HUES48 (cell line): ENCODE measurements at regions not wholly inside any gene's neighbourhood (a gene's known extent, or its start where the extent isn't known, plus 50 kb on each side); places are given as distances from the start of the nearest gene placed in this dataset.

Experiments used
- H3K27ac ChIP-seq: one replicate; pipeline ENCODE4 v1.7.0; 2013; ENCODE audit warnings: low read depth, low read length, inconsistent platforms
- H3K27me3 ChIP-seq: 2 replicates; pipeline ENCODE4 v1.6.1; 2013; ENCODE audit warnings: mild to moderate bottlenecking, low read length; ENCODE audit not compliant: control insufficient read depth, insufficient read depth
- H3K36me3 ChIP-seq: 2 replicates; pipeline ENCODE4 v1.6.1; 2013; ENCODE audit warnings: low read length; ENCODE audit not compliant: control insufficient read depth, insufficient read depth
- H3K4me1 ChIP-seq: 2 replicates; pipeline ENCODE4 v1.6.1; 2013; ENCODE audit warnings: mild to moderate bottlenecking, low read length; ENCODE audit not compliant: control insufficient read depth, insufficient read depth
- H3K4me3 ChIP-seq: 2 replicates; pipeline ENCODE4 v1.5.1; 2013; ENCODE audit warnings: mild to moderate bottlenecking, low read depth, low read length
- H3K9ac ChIP-seq: 2 replicates; pipeline ENCODE4 v1.6.1; 2013; ENCODE audit warnings: mild to moderate bottlenecking, low read depth, low read length, moderate library complexity
- H3K9me3 ChIP-seq: 2 replicates; pipeline ENCODE4 v1.6.1; 2013; ENCODE audit warnings: low read length; ENCODE audit not compliant: control insufficient read depth, insufficient read depth

DNA sequence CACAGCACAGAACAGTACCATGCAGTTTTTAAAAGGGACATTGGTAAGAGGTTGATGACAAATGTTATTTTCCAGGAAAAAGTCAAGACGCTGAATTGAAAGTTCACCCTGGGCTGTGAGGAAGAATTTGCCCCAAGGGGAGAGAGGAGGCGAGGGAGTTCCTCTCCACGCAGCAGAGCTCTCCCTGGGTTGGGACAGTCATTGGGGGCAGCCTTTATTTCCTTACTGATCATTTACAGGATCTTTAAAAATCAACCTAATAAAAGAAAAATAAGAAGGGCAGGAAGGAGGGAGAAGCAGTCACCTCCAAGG, 49.9 kb upstream of the WNT7B start:
- H3K27me3 ChIP-seq = peaks cover 42% of the 10 kb centered on the region
- peak overlapping the region; percentile 57 for H3K4me3 ChIP-seq
- H3K36me3 ChIP-seq = no peaks in the 10 kb centered on the region
- no peak overlapping the region for H3K27ac ChIP-seq
- H3K9me3 ChIP-seq = no peaks in the 10 kb centered on the region
- peaks cover 3% of the 10 kb centered on the region; the same call in 1 of the 2 replicates for H3K4me1 ChIP-seq
- H3K9ac ChIP-seq = peak overlapping the region; percentile 63

DNA sequence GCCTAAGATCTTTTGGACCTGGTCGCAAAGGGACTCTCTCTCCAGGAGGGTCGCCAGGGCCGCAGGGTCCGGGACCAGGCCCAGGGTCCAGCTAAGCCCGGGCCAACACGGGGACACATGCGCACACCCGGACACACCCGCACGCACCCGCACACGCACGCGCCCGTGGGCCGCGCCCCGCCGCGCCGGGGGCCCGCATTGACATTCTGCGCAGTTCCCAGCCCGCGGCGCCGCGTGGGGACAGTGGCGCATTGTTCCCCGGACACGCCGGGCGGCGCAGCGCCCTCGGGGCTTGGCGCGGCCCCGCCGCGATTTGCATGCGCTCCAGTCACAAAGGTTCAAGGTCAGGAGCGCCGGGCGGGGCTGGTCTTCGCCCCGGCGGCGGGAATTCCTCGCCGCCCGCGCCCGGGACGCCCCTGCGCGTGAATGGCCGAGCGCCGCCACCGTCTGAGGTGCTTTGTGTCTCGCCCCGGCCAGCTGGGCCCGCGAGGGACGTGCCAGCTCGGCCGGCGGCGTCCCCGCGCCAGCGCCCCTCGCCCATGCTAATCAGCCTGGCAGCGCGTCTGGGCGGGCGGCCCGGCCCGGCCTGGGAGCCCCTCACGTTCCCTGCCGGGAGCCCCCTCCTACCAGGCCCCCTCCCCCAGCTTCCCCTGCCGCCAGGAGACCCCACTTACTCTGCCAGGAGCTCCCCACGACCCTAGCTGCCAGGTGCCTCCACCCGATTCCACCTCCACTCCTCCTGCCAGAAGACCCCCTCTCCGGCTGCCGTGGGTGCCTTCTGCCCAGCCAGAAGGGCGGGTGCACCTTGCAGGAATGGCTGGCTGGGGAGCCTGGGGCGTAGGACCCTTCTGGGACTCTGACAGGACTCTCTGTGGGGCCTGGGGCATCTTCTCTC, 50.5 kb upstream of the WNT7B start:
- H3K27ac ChIP-seq = no peak overlapping the region
- H3K4me3 ChIP-seq = peak overlapping the region; percentile 57
- peaks cover 9% of the 10 kb centered on the region for H3K4me1 ChIP-seq
- peak overlapping the region; percentile 63 for H3K9ac ChIP-seq
- H3K9me3 ChIP-seq = no peaks in the 10 kb centered on the region
- no peaks in the 10 kb centered on the region for H3K36me3 ChIP-seq
- peaks cover 42% of the 10 kb centered on the region for H3K27me3 ChIP-seq

DNA sequence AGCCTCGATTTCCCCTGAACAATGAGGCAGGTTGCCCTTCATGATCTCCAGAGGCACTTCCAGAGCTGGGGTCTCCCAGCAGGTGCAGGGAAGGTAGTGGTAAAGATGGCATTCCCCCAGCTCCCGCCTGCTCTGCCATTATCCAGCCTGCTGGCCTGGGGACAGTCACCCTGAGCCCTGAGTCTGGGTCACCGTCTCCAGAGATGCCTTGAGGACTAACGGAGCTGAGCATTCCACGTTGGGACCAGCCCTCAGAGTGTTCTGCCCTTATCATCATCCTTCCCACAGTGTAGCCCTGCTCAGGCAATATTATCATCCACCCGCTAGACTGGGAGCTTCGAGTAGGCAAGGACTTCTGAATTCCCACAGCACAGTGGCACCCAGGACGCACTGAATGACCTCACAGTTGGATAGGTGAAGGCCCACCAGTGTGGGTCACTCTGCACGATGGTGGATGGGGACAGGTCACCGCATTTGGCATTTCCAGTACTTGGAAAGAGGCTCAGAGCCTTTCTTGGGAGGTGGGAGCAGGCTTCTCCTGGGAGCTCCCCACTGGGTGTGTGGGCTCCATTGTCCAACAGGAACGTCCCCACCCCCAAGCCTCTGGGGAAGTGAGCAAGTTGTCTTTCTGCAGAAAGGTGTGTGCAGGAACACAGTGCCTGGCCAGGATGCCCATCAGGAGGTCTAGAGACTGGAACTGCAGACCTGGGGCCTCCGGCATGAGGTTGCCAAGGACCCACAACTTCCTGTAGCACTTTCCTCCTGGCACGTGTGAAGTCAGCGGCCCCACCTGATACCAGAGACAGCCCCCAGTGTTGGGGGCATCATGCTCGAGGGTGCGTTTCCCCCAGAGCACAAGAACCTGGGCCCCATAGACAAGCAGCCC, 51.4 kb upstream of the WNT7B start:
- Histone ChIP-seq H3K4me1 (peaks cover 15% of the 10 kb centered on the region), H3K4me3 (no peak overlapping the region), H3K27ac (no peak overlapping the region), H3K9me3 (no peaks in the 10 kb centered on the region), H3K36me3 (no peaks in the 10 kb centered on the region), H3K27me3 (peaks cover 42% of the 10 kb centered on the region), H3K9ac (no peak overlapping the region)

DNA sequence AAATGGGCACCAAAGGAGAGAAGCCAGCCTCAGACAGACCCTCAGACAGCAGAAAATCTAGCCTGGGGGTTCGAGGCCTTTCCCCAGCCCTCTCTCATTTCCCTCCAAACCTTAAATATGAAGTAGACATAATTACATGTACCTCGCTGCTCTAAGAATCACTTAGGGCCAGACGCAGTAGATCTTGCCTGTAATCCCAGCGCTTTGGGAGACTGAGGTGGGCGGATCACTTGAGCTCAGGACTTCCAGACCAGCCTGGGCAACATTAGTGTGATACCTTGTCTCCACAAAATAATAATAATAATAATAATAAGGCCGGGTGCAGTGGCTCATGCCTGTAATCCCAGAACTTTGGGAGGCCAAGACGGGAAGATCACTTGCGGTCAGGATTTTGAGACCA, 52.1 kb upstream of the WNT7B start:
- Histone ChIP-seq H3K9me3 (no peaks in the 10 kb centered on the region), H3K9ac (no peak overlapping the region), H3K4me3 (no peak overlapping the region), H3K27me3 (peaks cover 42% of the 10 kb centered on the region), H3K27ac (no peak overlapping the region), H3K4me1 (peaks cover 15% of the 10 kb centered on the region), H3K36me3 (no peaks in the 10 kb centered on the region)

DNA sequence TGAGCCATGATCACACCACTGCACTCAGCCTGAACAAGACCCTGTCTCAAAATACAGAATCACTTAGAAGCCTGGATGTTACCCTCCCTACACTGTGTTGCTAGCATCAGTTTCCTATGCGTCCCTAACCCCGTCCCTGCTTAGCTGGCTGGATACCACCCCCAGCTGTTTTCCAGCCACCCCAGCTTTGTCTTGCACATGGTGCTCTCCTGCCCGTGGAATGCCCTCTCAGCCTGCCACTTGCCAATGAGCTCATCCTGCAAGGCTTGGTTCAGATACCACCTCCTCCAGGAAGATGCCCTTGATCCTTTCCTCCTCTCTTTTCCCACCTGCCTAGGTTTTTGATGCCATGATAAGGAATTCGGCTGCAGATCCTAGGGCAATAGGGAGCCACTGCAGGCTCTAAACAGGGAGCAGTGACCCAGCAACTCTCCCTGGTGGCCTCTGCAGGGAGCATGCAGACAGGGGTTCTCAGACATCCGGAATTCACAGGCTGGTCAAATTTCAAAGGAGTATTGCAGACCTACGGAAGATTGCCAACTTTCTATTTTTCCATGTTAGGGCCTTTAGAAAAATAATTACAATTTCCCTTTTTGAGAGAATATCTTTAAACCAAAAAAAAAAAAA, 52.7 kb upstream of the WNT7B start:
- Histone ChIP-seq H3K27ac (no peak overlapping the region), H3K27me3 (peaks cover 42% of the 10 kb centered on the region), H3K36me3 (no peaks in the 10 kb centered on the region), H3K4me3 (no peak overlapping the region), H3K9ac (no peak overlapping the region), H3K4me1 (peaks cover 15% of the 10 kb centered on the region), H3K9me3 (no peaks in the 10 kb centered on the region)

DNA sequence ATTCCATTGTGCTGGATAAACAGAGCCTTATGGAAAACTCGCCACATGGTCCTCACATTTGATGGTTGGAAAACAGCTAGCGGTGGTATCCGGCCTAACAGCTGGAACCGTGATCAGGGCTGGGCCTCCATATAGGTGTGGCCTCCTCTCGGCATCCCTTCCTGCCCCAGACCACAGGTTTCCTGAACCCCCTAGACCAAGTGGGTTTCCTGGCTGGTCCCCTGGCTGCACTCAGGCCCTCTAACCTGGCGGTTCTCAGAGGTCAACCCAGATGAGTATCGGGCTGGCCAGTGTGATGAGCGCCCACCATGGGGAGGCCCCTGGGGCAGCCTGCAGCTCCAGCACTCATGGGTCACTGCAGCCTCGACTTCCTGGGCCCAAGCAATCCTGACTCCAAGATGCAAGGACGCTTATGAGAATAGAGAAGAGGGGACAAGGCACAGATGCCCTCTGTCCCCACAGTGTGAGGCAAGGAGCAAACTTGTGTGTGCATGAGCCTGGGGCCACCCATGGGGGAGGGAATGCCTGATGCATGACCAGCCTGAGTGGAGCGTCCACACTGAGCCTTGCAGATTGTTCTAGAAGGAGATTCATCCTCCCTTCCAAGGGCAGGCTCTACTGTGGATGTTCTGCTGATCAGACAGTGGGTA, 53.4 kb upstream of the WNT7B start:
- Histone ChIP-seq H3K27ac (no peak overlapping the region), H3K27me3 (peaks cover 36% of the 10 kb centered on the region)

DNA sequence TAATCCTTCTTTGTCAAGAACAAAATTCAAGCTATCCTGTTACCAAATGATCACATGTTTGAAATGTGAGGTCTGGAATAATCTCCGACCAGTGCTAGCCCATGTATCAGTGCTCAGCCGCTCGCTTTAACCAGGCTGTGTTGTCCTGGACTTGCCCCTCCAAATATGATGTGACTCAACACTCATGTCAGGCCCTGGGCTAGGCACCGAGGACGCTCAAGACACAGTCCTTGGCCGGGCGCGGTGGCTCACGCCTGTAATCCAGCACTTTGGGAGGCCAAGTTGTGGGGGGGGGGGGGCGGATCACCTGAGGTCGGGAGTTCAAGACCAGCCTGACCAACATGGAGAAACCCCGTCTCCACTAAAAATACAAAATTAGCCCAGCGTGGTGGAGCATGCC, 54.1 kb upstream of the WNT7B start:
- Histone ChIP-seq H3K27me3 (peaks cover 29% of the 10 kb centered on the region), H3K9me3 (no peaks in the 10 kb centered on the region), H3K36me3 (no peaks in the 10 kb centered on the region), H3K9ac (no peak overlapping the region), H3K4me3 (no peak overlapping the region), H3K4me1 (peaks cover 20% of the 10 kb centered on the region), H3K27ac (peak overlapping the region; percentile 63)

More for the DNA sequence above, 53.4 kb upstream of the WNT7B start:
- Histone ChIP-seq H3K4me1 (peaks cover 20% of the 10 kb centered on the region), H3K9me3 (no peaks in the 10 kb centered on the region), H3K4me3 (no peak overlapping the region), H3K36me3 (no peaks in the 10 kb centered on the region), H3K9ac (no peak overlapping the region)

DNA sequence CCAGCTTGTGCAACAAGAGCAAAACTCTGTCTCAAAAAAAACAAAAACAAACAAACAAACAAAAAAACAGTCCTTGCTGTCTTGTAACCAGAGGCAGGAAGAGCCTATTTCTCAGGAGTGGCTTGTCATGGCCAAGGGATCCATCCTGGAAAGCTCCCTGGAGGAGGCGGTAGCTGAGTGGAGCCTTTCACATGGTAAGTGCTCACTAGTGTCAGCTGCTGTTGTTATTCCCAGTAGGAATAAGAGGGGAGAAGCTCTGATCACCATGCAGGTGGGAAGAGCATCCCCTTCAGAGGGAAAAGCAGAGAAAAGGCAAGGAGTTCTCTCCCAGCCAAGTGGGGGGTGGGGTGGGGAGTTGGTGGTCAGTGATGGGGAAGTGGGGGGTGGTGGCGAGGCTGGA, 54.6 kb upstream of the WNT7B start:
- H3K36me3 ChIP-seq = no peaks in the 10 kb centered on the region
- H3K4me1 ChIP-seq = peaks cover 20% of the 10 kb centered on the region
- no peaks in the 10 kb centered on the region for H3K9me3 ChIP-seq
- H3K27me3 ChIP-seq = peaks cover 24% of the 10 kb centered on the region
- peak overlapping the region; percentile 63 for H3K27ac ChIP-seq
- H3K9ac ChIP-seq = no peak overlapping the region
- H3K4me3 ChIP-seq = no peak overlapping the region

DNA sequence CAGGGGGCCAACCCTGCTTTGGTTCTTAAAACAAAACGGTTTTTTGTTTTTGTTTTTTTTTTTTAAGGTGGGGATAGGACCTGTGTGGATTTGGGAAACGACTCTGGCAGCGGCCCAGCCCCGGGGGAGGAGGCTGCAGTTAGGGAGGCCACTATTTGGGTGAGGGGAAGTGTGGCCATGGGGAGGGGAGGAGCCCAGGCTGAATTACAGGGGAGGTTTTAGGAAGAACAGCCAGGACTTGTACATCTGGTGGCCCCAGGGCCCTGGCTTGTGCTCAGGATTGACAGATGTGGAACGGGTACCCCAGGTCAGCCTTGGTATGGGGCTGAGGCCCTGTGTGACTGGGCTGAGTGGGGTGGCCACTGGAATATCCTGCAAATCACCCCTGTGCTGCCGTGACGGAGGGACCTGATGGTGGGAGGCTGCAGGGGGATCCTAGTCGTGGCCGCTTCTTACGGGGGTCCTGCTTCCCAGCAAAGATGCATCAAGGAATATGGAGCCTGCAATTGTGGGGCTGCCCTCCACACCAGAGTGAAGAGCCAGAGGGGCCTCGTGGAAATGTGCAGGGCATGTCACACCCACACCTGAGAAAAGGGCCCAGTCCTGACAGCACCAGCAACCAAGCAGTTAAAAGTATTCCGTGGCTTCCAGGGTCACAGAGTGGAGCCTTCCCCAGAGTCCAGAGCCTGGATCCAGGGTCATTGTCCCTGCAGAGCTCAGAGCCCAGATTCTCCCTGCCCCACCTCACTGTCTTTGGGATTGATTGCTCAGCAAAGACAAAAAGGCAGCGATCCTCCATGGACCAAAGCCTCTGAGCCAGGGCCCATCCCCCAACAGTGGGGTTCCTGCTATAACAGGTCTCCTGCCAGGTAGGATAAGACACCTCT, 55.2 kb upstream of the WNT7B start:
- peaks cover 17% of the 10 kb centered on the region for H3K27me3 ChIP-seq
- no peak overlapping the region for H3K4me3 ChIP-seq
- no peaks in the 10 kb centered on the region for H3K9me3 ChIP-seq
- H3K36me3 ChIP-seq = no peaks in the 10 kb centered on the region
- peak overlapping the region; percentile 63 for H3K27ac ChIP-seq
- H3K4me1 ChIP-seq = peaks cover 18% of the 10 kb centered on the region
- no peak overlapping the region for H3K9ac ChIP-seq
